Stimulated activated CD8-positive, alpha-beta memory T cell treated with anti-CD3 and anti-CD28 coated beads, Interleukin-15, amount 100 ng/mL, for 48 hours (primary cell): ENCODE measurements at regions not wholly inside any gene's neighbourhood (a gene's known extent, or its start where the extent isn't known, plus 50 kb on each side); places are given as distances from the start of the nearest gene placed in this dataset.
"Not testable (repeated sequence)": the region's sequence is repeated elsewhere in the genome, so short reads cannot be mapped to it uniquely, and the experiment has no call there.

Experiments
- DNase-seq, 2 donors: peaks; one replicate each; pipeline ENCODE4 v3.0.0-alpha.2; 2020; ENCODE audit warnings: low read depth in 2 of 2

GRCh38 chr2:215537611-215538010 is 101.7 kb upstream of the FN1 start:
- DNase-seq, result no peak

GRCh38 chr2:215536510-215536909 is 100.6 kb upstream of the FN1 start:
- no peak for DNase-seq

DNA sequence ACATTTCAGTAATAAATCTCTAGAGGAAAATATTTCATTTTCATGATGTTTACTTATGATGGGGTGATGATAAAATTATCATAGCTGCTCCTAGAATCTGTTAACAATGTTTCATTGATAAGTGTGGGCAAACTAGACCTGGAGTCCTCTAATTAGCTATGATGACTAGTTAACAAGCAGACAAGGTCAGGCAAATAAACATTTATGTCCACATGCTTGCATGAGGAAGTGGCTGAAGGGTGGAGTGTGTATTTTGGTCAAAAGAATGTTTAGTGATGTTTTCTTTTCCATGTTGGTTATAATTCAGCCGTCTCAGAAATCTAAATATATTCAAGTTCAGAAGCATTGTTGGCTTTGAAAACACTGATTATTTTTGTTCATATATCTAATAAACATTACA is 99.9 kb upstream of the FN1 start:
- DNase-seq, result no peak

DNA sequence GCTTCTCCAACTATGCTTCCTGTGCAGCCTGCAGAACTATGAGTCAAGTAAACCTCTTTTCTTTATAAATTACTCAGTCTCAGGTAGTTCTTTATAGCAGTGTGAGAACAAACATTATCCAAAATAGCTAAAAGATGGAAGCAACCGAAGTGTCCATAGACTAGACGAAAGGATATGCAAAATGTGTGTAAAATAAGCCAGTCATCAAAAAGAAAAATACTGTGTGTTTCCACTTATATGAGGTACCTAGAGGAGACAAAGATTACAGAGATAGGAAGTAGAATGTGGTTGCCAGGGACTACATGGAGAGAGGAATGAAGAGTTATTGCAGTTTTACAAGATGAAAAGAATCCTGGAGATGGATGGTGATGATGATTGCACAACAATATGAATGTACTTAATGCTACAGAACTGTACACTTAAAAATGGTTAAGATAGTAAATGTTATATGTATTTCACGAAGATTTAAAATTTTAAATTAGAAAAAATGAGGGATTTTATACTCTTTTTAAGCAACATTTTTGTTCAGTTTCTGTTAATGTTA is 99.3 kb upstream of the FN1 start:
- DNase-seq, result no peak

DNA sequence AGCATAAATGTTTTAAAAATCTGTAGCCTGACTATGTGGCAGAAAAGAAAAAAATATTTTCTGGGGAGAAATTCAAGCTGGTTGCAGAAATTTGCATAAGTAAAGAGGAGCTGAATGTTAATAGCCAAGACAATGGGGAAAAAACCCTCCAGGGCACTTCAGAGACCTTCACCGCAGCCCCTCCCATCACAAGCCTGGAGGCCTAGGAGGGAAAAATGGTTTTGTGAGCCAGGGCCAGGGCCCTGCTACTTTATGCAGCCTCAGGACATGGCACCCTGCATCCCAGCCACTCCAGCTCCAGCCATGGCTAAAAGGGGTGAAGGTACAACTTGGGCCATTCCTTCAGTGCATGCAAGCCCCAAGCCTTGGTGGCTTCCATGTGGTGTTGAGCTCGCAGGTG is 97.8 kb upstream of the FN1 start:
- not testable (repeated sequence) for DNase-seq

DNA sequence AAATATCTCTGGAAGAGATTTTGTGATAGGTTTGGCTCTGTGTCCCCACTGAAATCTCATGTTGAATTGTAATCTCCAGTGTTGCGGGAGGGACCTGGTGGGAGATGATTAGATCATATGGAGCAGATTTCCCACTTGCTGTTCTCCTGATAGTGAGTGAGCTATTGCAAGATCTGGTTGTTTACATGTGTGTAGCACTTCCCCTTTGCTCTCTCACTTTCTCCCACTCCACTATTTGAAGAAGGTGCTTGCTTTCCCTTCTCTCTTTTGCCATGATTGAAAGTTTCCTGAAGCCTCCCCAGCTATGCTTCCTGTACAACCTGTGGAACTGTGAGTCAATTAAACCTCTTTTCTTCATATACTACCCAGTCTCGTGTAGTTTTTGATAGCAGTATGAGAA is 97.0 kb upstream of the FN1 start:
- DNase-seq, result no peak

- no peak for DNase-seq
Observed at GRCh38 chr2:215531284-215531683, 95.4 kb upstream of the FN1 start.

GRCh38 chr2:215530191-215530968 is 94.5 kb upstream of the FN1 start:
- DNase-seq, result no peak

- DNase-seq, result no peak
Observed at GRCh38 chr2:215529271-215529670, 93.4 kb upstream of the FN1 start.

DNA sequence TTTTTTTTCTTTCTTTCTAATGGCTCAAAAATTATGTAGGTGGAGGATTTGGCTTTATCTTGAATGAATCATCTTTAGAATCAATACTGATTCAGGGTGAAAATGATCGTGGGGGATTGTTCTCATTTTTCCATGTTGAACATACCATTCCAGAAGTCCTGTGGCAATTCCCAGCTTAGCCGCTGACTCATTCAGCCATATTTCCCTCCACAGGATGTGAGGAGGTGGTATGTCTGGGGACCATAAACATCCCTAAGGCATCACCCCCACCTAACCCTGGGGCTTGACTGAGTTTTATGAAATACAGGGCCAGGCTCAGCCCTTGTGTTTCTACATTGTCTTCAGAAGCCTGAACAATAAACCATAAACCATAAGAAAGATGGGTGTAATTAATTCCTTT is 92.7 kb upstream of the FN1 start:
- DNase-seq, result no peak

DNA sequence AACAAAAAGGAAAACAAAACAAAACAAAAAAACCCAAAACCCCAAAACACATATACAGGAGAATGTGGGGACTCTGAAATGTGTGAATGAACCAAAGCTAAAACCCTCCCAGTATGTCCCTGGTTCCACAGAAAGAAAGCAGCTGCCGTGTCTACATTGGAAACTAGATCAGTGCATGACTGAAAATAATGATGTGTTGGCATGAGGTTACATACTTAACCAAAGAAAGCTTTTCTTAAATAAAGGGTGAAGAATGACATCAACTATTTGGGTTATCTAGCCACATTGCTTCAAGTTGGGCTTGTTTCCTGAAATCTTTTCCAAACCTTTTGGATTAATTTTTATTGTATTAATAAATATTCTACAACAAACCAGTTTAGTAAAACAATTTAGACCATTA is 91.9 kb upstream of the FN1 start:
- DNase-seq, result no peak

- DNase-seq, result no peak
Observed at GRCh38 chr2:215526341-215526740, 90.5 kb upstream of the FN1 start.

DNA sequence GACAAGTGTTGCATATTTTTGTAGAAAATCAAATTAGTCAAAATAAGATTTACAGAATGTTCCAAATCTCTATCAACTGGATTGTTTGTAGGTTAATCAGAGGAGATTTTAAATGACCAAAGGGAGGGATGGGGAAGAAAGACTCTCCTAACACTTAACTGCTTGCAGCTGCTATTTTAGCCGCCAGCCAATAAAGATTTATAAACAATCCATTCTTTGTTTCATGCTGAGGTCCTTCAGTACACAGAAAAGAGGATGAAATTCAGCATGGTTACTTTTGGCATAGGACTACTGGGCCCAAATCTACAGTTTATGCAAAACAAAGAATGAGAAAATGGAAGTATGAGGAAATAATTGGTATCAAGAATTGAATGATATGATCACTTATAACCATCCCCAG is 86.4 kb upstream of the FN1 start:
- no peak for DNase-seq

DNA sequence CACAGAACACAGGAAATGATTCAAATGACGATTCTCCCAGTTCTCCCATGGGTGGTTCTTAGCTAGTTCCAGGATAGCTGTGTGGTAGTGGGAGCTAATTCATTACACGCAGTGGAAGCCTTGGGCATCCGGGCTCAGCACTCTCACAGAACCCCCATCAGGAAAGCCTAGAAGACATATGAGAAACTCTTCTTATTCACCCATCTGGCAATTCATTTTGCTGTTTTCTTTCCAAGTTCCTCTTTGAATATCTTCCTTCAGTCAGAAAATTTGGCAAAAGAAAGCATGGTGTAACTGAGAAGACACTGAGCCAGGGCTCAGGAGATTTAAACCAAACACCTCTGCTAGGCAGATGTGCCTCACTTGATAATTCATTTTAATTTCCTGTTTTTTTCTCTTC is 85.2 kb upstream of the FN1 start:
- no peak for DNase-seq

DNA sequence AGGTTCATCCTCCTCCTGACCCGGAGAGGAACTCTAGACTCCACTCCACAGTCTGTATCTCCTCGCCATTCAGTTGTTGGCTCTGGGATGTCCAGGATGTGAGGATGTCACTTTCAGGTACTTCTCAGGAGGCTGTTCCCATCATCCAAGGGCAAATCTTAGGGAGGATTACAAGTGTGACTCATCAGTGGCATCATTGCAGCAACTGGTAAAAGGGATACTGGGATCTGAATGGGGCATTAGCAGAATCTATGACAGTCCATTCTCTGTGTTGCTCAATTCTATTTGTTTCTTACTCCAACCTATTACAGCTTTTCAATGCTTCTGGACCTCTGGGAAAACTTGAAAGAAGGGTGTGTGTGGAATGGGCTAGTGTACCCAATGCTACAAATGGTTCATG is 81.5 kb upstream of the FN1 start:
- no peak for DNase-seq

- DNase-seq, result no peak
Observed at GRCh38 chr2:215514516-215514915, 78.6 kb upstream of the FN1 start.

- no peak for DNase-seq
Observed at GRCh38 chr2:215511454-215512346, 75.8 kb upstream of the FN1 start.

- DNase-seq, result no peak
Observed at GRCh38 chr2:215507836-215508235, 72.0 kb upstream of the FN1 start.

GRCh38 chr2:215507136-215507535 is 71.3 kb upstream of the FN1 start:
- no peak for DNase-seq

DNA sequence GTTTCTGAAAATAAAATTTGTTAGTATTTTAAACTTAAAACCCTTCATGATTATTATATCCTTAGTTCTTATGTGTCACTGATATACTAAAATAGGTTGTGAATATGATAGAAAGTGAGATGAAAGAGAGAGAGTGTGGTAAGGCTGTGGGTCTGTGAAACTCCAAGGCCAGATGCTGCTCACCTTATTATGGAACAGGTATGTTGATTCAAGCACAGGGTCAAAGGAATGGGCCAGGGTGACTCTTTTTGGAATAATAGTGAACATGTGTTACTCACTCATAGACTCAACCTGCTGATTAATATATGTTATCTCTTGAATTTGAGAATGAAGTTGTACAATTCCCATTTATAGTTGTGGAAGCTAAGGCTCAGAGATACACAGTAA is 70.7 kb upstream of the FN1 start:
- no peak for DNase-seq

GRCh38 chr2:215505044-215505786 is 69.3 kb upstream of the FN1 start:
- no peak for DNase-seq

DNA sequence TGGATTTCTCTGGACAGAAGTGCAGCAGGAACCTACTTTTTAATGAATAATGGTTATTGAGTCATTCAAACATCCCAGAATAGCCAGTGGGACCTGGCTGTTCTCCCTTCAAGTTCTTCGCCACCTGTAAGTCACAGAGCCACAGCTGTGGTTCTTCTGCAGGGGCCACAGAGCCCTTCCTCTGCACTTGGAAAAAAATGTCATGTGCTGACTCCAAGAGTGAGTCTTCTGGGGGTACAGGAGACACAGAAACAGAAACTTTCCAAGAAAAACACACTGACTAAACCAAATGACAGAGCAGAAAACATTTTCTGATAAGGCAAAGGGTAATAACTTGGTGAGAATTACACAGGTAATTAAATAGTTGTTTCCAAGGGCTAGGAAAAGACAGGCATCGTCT is 68.7 kb upstream of the FN1 start:
- DNase-seq, result no peak
